HG02610 (cell line): ENCODE measurements at regions not wholly inside any gene's neighbourhood (a gene's known extent, or its start where the extent isn't known, plus 50 kb on each side); places are given as distances from the start of the nearest gene placed in this dataset.

Source experiments
- ATAC-seq: cut with Tn5 transposase; IDR thresholded peaks from one replicate; pipeline ENCODE4 v1.9.1; 2021; ENCODE audit warnings: mild to moderate bottlenecking, moderate library complexity; ENCODE audit not compliant: unreplicated experiment

DNA sequence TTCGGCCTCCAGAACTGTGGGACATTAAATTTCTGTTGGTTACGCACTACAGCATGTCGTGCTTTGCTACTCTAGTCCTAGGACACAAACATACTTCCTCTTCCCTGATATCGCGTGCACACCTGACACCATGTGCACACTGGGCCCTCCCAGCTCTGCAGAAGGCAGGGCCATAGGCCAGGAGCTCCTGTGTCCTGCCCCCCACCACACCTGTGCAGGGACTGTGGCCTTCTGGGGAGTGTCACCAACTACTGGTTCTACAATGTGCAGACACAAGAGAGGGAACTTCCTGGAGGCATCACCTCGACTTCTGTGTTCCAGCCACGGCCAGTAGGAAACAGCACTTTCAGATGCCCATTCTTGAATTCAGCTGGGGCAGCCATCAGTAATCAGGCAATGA is 646.4 kb upstream of the MGMT start:
- ATAC-seq, result no peak

DNA sequence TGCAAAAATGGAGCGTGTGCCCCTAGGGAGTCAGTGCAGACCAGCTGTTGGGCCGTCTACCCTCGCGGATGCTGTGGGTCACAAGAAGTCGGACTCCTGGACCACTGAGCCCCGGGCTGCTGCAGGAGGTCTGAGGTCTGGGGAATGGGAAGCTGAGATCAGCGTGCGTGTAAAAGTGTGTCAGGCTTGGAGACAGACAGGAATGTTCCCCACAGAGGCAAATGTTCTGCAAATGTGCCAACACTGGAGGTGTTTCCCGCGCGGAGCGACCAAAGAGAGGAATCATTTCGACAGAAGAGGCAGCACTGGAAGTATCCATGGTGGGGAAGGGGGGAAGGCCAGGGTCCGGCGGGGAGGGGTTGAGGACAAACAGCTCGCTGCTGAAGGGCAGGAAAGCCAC is 643.8 kb upstream of the MGMT start:
- ATAC-seq, result no peak

GRCh38 chr10:128825626-128826025 is 641.4 kb upstream of the MGMT start:
- ATAC-seq, result no peak

DNA sequence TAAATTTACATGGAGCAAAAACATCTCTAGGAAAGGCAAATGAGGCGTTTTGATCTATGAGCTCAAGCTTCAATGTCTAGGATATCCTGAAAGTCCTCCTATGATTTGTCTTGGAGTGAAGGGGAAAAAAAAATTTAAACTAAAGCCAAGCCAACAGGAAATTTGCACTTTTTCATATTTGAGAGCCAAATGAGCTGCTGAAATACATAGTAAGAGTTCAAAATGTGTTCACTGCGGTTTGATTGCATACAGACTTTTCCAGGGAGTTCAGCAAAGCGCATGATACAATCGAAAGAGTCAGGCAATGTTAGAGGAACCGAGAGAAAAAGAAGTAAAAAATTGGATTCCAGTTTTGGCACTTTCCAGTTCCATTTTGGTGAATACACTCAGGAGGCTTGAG is 633.4 kb upstream of the MGMT start:
- no peak for ATAC-seq

GRCh38 chr10:128835361-128835760 is 631.7 kb upstream of the MGMT start:
- ATAC-seq, result no peak

DNA sequence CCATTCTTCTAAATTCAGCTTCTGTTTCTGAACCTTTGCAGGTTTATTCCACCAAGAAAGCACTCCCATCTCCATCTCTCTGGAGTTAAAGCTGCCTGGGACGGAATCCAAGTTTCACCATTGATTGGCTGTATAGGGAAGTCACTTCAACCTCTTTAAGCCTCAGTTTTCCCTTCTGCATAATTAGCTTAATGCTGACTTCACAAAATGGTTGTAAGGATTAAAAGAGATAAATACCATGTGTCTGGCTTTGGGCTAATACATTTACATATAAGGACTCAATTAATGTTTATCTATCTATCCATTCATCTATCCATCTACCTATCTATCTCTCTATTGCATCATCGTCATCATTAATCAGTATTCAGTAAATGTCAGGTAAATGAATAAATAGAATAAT is 629.6 kb upstream of the MGMT start:
- ATAC-seq, result no peak

DNA sequence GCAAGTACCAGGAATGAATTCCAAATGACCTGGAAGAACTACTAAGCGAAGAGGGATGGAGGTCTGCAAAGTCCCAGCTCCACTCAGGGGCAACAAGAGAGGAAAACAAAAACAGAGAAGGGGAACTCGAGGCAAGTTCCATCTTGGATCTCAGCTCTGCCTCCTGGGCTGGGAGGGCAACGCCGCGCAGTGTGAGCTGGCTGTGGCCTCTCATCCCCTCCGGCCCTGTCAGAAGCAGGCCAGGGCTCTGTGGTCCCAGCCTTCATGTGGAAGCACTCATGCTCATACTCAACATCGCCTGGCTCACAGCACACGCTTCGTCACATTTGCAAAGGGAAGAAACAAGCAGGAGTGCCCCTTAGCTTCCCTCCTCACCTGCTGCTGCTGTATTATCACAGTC is 627.9 kb upstream of the MGMT start:
- ATAC-seq, result no peak

DNA sequence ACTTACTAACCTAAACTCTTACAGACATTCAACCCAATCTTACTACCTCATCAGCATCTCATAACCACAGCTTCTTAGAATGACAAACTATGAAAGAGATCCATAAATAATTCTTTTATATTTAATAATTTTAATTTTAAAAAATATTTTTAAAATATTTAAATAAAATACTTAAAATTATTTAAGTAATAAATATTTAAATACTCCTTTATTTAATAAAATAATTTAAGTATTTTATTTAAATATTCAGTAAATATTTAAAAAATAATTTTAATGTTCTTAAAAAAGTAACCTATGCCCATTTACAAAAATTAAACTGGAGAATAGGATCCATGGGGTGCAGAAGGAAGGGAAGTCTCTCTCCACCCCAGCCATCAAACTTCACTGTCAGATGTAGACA is 627.3 kb upstream of the MGMT start:
- no peak for ATAC-seq

DNA sequence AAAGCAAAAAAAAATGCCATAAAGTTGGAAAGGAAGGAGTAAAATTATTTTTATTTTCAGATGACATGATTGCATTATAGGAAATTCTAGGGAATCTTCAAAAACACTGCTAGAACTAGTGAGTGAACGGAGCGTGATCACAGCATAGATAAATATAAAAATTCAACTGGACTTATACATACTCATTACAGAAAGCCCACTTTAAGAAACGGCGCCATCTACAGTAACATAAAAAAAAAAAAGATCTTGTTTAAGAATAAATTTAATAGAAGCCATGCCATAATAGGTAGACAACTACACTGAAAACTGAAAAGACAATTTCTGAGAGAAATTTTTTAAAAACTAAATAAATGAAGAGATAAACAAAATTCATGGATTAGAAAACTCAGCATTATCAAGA is 623.1 kb upstream of the MGMT start:
- no peak for ATAC-seq

- no peak for ATAC-seq
Measured at GRCh38 chr10:128846927-128847326, 620.1 kb upstream of the MGMT start.

DNA sequence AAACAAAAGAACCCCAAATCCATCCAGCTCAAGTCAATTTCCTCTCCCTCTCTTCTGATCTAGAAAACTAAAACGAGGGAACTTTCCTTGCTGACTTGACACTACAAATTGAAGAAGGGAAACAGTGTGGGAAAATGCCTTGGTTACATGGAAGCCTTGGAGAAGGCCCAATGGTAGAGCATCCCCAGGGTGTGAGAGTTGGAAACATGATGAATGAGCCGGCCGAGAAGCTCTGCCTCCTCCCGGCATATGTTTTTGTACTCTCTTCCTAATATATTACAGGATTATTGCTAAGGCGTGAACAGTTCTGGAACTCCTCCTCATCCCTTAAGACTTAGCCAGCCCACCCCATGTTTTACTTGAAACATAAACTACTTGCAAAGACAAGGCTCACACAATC is 618.2 kb upstream of the MGMT start:
- no peak for ATAC-seq

GRCh38 chr10:128850647-128851046 is 616.4 kb upstream of the MGMT start:
- no peak for ATAC-seq

- ATAC-seq, result no peak
Measured at GRCh38 chr10:128851281-128851680, 615.8 kb upstream of the MGMT start.

DNA sequence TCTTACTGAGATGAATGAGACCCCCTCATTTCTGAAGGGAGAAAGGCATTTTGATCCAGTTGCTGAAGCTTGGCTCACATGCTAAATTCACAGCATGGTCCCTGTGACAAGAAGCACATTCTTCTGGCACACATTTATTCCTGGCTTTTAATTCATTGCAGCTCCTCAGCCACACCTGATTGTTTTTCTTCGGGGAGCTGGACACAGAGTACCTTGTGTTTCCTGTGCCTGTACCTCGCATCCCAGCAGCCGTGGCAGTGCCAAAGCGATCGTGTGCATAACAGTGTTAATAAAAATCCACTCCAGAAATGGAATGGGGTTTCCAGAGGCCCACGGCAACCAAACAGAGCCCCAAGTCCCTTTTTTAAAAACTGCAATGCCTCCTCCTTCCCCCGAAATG is 615.3 kb upstream of the MGMT start:
- ATAC-seq, result no peak

- ATAC-seq, result no peak
Measured at GRCh38 chr10:128852449-128852848, 614.6 kb upstream of the MGMT start.

- ATAC-seq, result no peak
Measured at GRCh38 chr10:128852902-128853301, 614.1 kb upstream of the MGMT start.

- no peak for ATAC-seq
Measured at GRCh38 chr10:128853537-128853936, 613.5 kb upstream of the MGMT start.

DNA sequence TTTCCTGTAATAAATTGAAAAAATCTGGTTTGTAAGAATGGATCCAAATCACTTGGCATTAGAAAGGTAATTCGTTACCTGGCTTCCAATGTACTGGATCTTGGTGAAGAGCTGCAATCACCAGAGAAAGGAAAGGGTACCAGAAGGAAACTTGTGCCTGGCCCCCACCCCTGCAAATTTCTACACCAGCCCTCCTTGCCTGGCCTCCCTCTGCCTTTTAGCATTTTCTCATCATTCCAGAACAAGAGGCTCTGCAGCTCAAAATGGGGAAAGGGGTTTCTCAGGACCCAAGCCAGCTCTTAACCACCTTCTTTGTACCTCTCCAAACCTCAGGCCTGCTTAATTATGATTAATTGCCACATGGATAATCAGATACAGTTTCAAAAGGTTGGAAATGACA is 612.8 kb upstream of the MGMT start:
- no peak for ATAC-seq

GRCh38 chr10:128854963-128855362 is 612.1 kb upstream of the MGMT start:
- no peak for ATAC-seq

GRCh38 chr10:128855618-128856428 is 611.2 kb upstream of the MGMT start:
- ATAC-seq, result no peak

DNA sequence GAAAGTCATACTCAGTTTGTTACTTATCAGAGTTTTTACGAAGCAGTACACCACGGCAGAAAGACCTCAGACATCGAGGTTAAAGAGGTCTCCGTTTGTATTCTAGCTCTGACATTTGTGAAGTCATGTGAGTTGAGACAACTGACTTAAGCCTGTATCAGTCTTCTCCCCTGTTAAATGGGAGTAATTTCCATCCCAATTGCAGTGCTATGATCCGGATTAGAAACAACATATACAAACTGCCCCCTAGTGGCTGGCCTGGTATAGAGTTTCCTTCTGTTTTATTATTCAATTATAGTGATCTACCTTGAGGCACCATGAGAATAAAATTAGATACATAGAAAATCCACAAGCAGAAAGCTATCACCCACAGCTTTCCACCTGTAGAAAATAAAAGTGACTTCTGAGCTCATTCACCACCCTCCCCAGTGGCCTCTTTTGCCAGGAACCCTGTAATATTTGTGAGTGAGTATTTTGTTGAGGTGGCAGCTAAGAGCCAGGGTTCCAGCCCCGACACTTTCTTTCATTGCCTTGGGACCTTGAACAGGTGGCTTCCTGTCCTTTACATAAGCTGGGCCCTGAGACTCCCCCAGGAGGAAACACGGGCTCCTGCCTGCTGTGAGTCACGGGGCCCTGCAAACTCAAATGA is 607.2 kb upstream of the MGMT start:
- ATAC-seq, result no peak

DNA sequence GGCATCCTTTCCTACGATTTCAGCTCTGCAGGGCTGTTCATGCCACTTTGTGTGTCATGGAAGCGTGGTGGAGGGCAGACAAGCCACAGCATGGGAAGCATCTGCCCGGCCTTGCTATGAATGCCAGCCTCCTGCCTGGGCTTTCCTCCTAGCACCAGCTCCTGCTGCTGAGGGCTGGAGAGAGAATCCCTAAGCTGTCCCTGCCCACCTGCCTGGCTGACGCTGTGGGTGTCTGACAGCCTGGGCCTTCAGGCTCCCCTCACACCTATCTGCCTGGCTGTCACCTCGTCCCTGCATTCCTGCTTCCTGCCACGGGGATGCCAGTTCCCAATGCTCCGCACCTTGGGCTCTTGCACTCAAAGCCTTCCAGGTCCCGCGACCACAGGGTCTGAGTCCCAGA is 606.5 kb upstream of the MGMT start:
- ATAC-seq, result no peak
